GM10248 (cell line): ENCODE measurements at regions not wholly inside any gene's neighbourhood (a gene's known extent, or its start where the extent isn't known, plus 50 kb on each side); places are given as distances from the start of the nearest gene placed in this dataset.

ENCODE experiments used
- CTCF ChIA-PET: fragments of 300-600 bp; sonication (Branson Sonifier 250); formaldehyde crosslinking; extraction: SDS; loops from one replicate; lab custom pipeline; 2021; ENCODE audit warnings: antibody characterized with exemption; lab: Yijun Ruan, JAX
- POLR2A ChIA-PET: fragments of 350-650 bp; sonication (Branson Sonifier 250); formaldehyde crosslinking; extraction: SDS; loops from one replicate; lab custom pipeline; 2020; ENCODE audit warnings: antibody characterized with exemption; lab: Yijun Ruan, JAX
- DNase-seq: peaks from one replicate; pipeline ENCODE4 v3.0.0; 2012; ENCODE audit errors: extremely low spot score
- CTCF ChIP-seq: IDR thresholded peaks from 2 replicates; pipeline ENCODE4 v1.5.1; 2012; ENCODE audit warnings: mild to moderate bottlenecking, low read depth; ENCODE audit errors: extremely low read depth, missing control alignments, control extremely low read depth

- POLR2A ChIA-PET = no interaction called here
Measured at GRCh38 chr21:25280061-25280460, 327.2 kb downstream of the MRPL39 start.

GRCh38 chr21:25273959-25274358 is 333.3 kb downstream of the MRPL39 start:
- ChIA-PET CTCF (interaction anchor here (1.4 kb wide), 1 partner anchor 10 kb away, joined by 5 read pairs; no protein-coding TSS in a partner anchor), POLR2A (no interaction called here)
- DNase-seq = no peak
- no peak for TF ChIP-seq CTCF

More at GRCh38 chr21:25280061-25280460, 327.2 kb downstream of the MRPL39 start:
- DNase-seq = no peak
- TF ChIP-seq CTCF = no peak
- CTCF ChIA-PET = interaction anchor here (0.9 to 1.9 kb wide), 3 partner anchors 18 to 242 kb away, joined by 3 to 4 read pairs (median 3); no protein-coding TSS in a partner anchor

GRCh38 chr21:25254491-25255174 is 352.6 kb downstream of the MRPL39 start:
- POLR2A ChIA-PET = no interaction called here
- DNase-seq = no peak
- CTCF ChIA-PET = interaction anchor here (0.7 to 1.2 kb wide), 3 partner anchors 9 to 29 kb away, joined by 3 to 5 read pairs (median 3); no protein-coding TSS in a partner anchor
- no peak for TF ChIP-seq CTCF

- ChIA-PET POLR2A (no interaction called here), CTCF (interaction anchor here (0.9 to 1.5 kb wide), 2 partner anchors 8 to 32 kb away, joined by 3 read pairs; no protein-coding TSS in a partner anchor)
- DNase-seq = no peak
- TF ChIP-seq CTCF = no peak
Measured at GRCh38 chr21:25246546-25246945, 360.7 kb downstream of the MRPL39 start.

GRCh38 chr21:25244735-25245134 is 362.5 kb downstream of the MRPL39 start:
- POLR2A ChIA-PET = no interaction called here
- CTCF ChIA-PET = no interaction called here
- TF ChIP-seq CTCF = no peak

GRCh38 chr21:25243808-25244207 is 363.5 kb downstream of the MRPL39 start:
- no peak for TF ChIP-seq CTCF
- POLR2A ChIA-PET = no interaction called here
- CTCF ChIA-PET = interaction anchor here (1.0 kb wide), 1 partner anchor 16 kb away, joined by 3 read pairs; no protein-coding TSS in a partner anchor
- no peak for DNase-seq

More at GRCh38 chr21:25244735-25245134, 362.5 kb downstream of the MRPL39 start:
- DNase-seq = no peak
